ENCODE measurements at regions not wholly inside any gene's neighbourhood (a gene's known extent, or its start where the extent isn't known, plus 50 kb on each side); places are given as distances from the start of the nearest gene placed in this dataset.

- Histone ChIP-seq H3K79me2 (ENCODE audit: control insufficient read depth, insufficient read depth, low read length) (peaks cover 34% of the 10 kb centered on the region), H4K20me1 (replicated peaks; ENCODE audit: control insufficient read depth, insufficient read depth, low read length) (no peaks in the 10 kb centered on the region), H3K9ac (ENCODE audit: insufficient read depth in 1 of 2, low read depth in 2 of 2, low read length in 2 of 2) (peak overlapping the region in 1 of 2 experiments; percentile 93; a peak in 2 of 4 replicates), H3K4me3 (no peak overlapping the region), H2AFZ (ENCODE audit: low read depth, low read length) (peak overlapping the region; percentile 91), H3K27me3 (ENCODE audit: control insufficient read depth in 2 of 2, insufficient read depth in 2 of 2, low read length in 2 of 2) (no peaks in the 10 kb centered on the region), H3K27ac (ENCODE audit: extremely low read depth, low read depth, low read length) (peak overlapping the region; percentile 91), H3K9me3 (replicated peaks; ENCODE audit: control insufficient read depth, insufficient read depth, low read depth, low read length) (peaks cover 11% of the 10 kb centered on the region), H3K36me3 (ENCODE audit: control insufficient read depth, insufficient read depth, low read length) (no peaks in the 10 kb centered on the region), H3K9me1 (ENCODE audit: control insufficient read depth, insufficient read depth, low read length) (no peaks in the 10 kb centered on the region), H3K4me2 (ENCODE audit: insufficient read depth, low read length) (peak overlapping the region; percentile 92; the same call in 1 of the 2 replicates), H3K4me1 (replicated peaks in 1 of 2; ENCODE audit: control insufficient read depth in 2 of 2, insufficient read depth in 2 of 2, low read length in 2 of 2) (peaks cover 8 to 17% of the 10 kb centered on the region in 2 experiments; a peak in 4 of 5 replicates)
- ChIA-PET CTCF (ENCODE audit: low intra/inter-chr PET ratio) (no interaction called here), POLR2A (interaction anchor here (0.7 to 1.1 kb wide), 3 partner anchors 11 to 258 kb away, joined by 3 to 4 read pairs (median 3); no protein-coding TSS in a partner anchor)
- in situ Hi-C loops (cut with MboI) = no loop called here
- no peak for DNase-seq (ENCODE audit: extremely low read depth in 1 of 4, low spot score in 3 of 4)
- no peak for ATAC-seq
- intact Hi-C loops (cut with micrococcal nuclease) = loop anchor here (2.0 kb wide), 1 partner anchor 19 kb away; no protein-coding TSS in a partner anchor
- whole genome bisulfite sequencing (ENCODE audit: insufficient coverage, low coverage, missing lambda C conversion rate) = 80% methylated on average over 5 of the region's 5 CpGs
- no peak for FAIRE-seq
- TF ChIP-seq BCOR (IDR thresholded peaks at IDR 0.05) (0 out of 2 replicates have a peak, but pooled peaks have one; percentile 25), POLR2AphosphoS5 (IDR thresholded peaks at IDR 0.05; ENCODE audit: control insufficient read depth, insufficient read depth, low read depth, low read length) (no peak), ZNF174 (CRISPR knock-in tag; IDR thresholded peaks at IDR 0.05) (no peak), ZNF121 (CRISPR knock-in tag; conservative IDR thresholded peaks at IDR 0.05) (peak; percentile 74), SAFB2 (IDR thresholded peaks at IDR 0.05; ENCODE audit: borderline replicate concordance, low read depth, low read length, severe bottlenecking) (no peak), KHSRP (IDR thresholded peaks at IDR 0.05) (no peak), KDM1A (IDR thresholded peaks at IDR 0.05) (0 out of 4 replicates have a peak, but pooled peaks of 1 of the 2 experiments have one; percentile 18), KAT7 (CRISPR knock-in tag; IDR thresholded peaks at IDR 0.05; ENCODE audit: borderline replicate concordance) (0 out of 2 replicates have a peak, but pooled peaks have one; percentile 4), RBM25 (IDR thresholded peaks at IDR 0.05; ENCODE audit: low read depth, low read length, severe bottlenecking) (peak; percentile 67), NR2C1 (IDR thresholded peaks at IDR 0.05) (no peak), NR2C1 (tag; IDR thresholded peaks at IDR 0.05) (no peak)
- BruUV-seq (replicated peaks) = no TSS peak
Measured at GRCh38 chr18:8911408-8912340, 190.8 kb upstream of the NDUFV2 start.

Data from K562 (cell line).